ENCODE measurements at regions not wholly inside any gene's neighbourhood (a gene's known extent, or its start where the extent isn't known, plus 50 kb on each side); places are given as distances from the start of the nearest gene placed in this dataset.

- TF ChIP-seq, protein P1, sequence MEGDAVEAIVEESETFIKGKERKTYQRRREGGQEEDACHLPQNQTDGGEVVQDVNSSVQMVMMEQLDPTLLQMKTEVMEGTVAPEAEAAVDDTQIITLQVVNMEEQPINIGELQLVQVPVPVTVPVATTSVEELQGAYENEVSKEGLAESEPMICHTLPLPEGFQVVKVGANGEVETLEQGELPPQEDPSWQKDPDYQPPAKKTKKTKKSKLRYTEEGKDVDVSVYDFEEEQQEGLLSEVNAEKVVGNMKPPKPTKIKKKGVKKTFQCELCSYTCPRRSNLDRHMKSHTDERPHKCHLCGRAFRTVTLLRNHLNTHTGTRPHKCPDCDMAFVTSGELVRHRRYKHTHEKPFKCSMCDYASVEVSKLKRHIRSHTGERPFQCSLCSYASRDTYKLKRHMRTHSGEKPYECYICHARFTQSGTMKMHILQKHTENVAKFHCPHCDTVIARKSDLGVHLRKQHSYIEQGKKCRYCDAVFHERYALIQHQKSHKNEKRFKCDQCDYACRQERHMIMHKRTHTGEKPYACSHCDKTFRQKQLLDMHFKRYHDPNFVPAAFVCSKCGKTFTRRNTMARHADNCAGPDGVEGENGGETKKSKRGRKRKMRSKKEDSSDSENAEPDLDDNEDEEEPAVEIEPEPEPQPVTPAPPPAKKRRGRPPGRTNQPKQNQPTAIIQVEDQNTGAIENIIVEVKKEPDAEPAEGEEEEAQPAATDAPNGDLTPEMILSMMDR (IDR thresholded peaks at IDR 0.05; ENCODE audit: low read depth, low read length), result no peak
Observed at GRCh38 chr14:100652744-100653143, 65.5 kb upstream of the BEGAIN start.

DNA sequence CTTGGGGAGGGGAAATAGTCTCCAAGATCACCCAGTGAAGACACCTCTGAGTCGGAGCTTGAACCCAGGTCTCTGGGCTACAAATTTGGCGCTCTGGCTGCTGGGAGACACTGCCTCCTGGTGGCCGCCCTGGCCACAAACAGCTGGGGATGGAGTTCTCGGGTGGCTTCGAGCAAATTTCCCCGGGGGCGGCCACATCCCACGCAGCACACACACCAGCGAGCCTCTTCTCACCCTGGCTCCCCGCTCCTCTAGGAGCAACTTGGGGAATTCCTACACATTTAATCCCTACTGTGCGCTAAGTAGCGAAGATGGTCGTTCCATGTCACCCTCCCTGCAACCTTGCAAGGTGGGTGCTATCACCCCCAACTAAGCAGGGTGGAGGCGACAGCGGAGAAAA lies 66.2 kb upstream of the BEGAIN start:
- TF ChIP-seq, protein P1 (IDR thresholded peaks at IDR 0.05; ENCODE audit: low read depth, low read length), result peak; percentile 60
- no peak overlapping the region for H3K4me3 ChIP-seq (ENCODE audit: low read depth, low read length)
- DNase-seq (ENCODE audit: low read depth, low spot score), result no peak
- in situ Hi-C loops (cut with HindIII; ENCODE audit: low sequenced_read_pairs), result loop anchor here (25.0 kb wide), 1 partner anchor 241 kb away; no protein-coding TSS in a partner anchor

More at GRCh38 chr14:100652744-100653143, 65.5 kb upstream of the BEGAIN start:
- in situ Hi-C loops (cut with HindIII; ENCODE audit: low sequenced_read_pairs), result loop anchor here (25.0 kb wide), 1 partner anchor 240 kb away; no protein-coding TSS in a partner anchor
- H3K4me3 ChIP-seq (ENCODE audit: low read depth, low read length), result no peak overlapping the region
- DNase-seq (ENCODE audit: low read depth, low spot score), result no peak

DNA sequence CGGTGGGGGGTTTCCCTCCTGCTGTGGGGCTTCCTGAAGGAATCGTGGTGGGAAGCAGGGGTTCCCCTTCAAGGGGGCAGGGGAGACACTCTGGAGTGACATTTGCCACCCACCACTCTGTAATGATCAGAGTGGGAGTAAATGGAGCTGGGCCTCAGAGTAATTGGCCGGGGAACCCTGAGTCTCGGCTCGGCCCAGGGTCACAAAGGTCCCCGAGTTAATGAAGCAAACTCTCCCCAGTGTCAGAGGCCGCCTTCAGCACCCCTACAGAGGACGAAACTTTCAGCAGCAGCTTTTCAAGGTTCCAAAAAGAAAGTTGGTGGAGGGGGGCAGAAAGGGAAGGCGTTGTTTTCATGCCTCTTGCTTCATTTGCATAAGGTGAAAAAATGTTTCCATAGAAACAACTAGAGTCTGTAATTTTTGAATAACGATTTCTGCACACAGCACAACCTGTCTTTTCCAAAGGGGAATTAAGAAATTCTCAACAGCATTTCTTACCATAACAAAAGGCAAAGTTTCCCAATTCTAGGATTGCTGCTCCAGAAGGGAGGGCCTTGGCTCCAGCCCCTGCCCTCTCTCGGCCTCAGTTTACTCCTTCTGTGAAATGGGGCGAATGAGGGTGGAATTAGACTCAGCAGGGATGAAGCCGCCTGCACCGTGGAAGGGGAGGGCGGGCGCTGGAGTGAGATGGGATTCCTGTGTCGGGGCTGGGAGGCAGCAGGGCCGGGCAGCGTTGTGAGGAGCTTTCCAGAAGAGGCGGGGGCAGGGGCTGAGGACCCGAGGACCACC lies 67.0 kb upstream of the BEGAIN start:
- in situ Hi-C loops (cut with HindIII; ENCODE audit: low sequenced_read_pairs), result loop anchor here (25.0 kb wide), 1 partner anchor 242 kb away; no protein-coding TSS in a partner anchor
- TF ChIP-seq, protein P1 (IDR thresholded peaks at IDR 0.05; ENCODE audit: low read depth, low read length), result no peak

DNA sequence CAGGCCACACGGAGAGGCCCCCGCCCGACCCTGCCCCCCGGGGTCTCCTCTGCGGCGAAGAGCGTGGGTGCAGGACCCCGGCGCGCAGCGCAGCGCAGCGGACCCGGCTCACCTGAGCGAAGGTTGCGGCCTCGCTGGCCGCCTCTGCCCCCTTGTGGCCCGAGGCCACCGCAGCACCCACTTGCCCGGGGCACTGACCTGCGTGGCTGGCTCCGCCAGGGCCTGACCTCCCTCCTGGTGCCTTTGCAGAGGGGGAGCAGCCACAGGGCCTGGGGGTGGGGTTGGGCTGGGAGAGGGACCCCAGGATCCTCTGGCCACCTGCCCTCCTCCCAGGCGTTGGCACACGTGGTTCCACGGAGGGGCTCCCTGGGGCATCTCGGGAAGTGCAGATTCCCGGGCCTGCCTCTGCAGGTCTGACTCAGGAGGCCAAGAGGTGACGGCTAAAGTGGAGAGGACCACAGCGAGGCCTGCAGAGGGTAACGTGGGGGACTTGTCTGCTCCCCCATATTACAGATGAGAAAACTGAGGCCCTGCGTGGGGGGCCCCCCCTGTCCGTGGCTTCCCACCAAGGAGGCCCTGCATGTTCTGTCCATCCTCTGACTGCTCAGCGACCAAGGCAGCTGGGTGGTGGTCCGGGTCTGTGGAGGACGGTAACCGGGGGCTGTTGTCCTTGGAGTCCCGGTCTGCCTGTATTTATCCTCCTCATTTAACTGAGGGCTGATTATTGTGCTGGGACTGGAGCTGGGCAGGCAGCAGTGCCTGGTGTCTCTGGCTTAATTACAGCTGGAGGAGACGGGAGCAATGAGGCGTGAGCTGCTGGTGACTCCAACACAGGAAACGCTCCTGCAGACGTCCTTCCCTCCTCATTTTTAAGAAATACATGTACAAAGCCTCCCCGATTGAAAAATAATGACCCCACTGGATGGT lies 67.9 kb upstream of the BEGAIN start:
- TF ChIP-seq, protein P1 (IDR thresholded peaks at IDR 0.05; ENCODE audit: low read depth, low read length), result peak; percentile 71
- H3K4me3 ChIP-seq (ENCODE audit: low read depth, low read length), result no peak overlapping the region
- DNase-seq (ENCODE audit: low read depth, low spot score), result no peak
- in situ Hi-C loops (cut with HindIII; ENCODE audit: low sequenced_read_pairs), result loop anchor here (25.0 kb wide), 1 partner anchor 243 kb away; no protein-coding TSS in a partner anchor

More for the DNA sequence above, 67.0 kb upstream of the BEGAIN start:
- no peak overlapping the region for H3K4me3 ChIP-seq (ENCODE audit: low read depth, low read length)
- DNase-seq (ENCODE audit: low read depth, low spot score), result no peak

DNA sequence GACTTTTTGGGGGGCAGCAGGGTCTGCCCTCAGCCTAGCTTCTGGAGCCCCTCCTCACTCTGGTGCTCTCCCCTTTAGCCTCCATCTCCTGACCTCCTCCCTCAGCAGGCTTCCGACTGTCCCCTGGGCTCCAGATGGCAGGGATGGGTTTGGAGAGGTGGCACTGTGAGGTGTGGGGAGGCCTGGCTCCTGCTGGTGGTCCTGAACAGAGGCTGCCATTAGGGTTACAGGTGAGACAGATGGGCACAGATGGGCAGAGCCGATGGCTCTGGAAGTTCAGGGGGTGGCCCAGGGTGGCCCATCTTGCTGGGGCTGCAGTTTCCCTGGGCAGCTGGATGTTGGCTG lies 68.5 kb upstream of the BEGAIN start:
- TF ChIP-seq, protein P1 (IDR thresholded peaks at IDR 0.05; ENCODE audit: low read depth, low read length), result no peak
- no peak for DNase-seq (ENCODE audit: low read depth, low spot score)
- no peak overlapping the region for H3K4me3 ChIP-seq (ENCODE audit: low read depth, low read length)
- in situ Hi-C loops (cut with HindIII; ENCODE audit: low sequenced_read_pairs), result loop anchor here (25.0 kb wide), 1 partner anchor 243 kb away; no protein-coding TSS in a partner anchor

DNA sequence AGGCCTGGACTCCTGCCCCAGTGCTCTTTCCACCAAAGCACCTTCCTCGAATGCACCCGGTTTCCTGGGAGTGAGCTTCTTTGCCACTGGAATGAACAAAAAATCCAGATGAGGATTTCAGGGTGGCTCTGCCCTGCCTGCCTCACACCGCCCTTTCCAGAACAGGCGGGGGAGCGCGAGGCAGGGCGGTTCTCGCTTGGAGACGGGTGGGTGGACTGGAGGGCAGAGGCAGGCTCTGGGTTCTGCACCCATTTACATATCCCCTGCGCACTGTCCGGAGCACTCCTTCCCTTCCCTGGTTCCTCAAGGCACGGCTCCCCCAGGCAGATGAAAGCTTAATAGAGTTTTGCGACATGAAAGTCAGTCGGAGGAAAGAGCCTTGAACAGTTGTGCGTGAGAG lies 69.7 kb upstream of the DLK1 start:
- DNase-seq (ENCODE audit: low read depth, low spot score), result no peak
- in situ Hi-C loops (cut with HindIII; ENCODE audit: low sequenced_read_pairs), result loop anchor here (25.0 kb wide), 1 partner anchor 245 kb away; no protein-coding TSS in a partner anchor
- TF ChIP-seq, protein P1 (IDR thresholded peaks at IDR 0.05; ENCODE audit: low read depth, low read length), result no peak
- H3K4me3 ChIP-seq (ENCODE audit: low read depth, low read length), result no peak overlapping the region

All from astrocyte of the spinal cord (primary cell).